ENCODE measurements at regions not wholly inside any gene's neighbourhood (a gene's known extent, or its start where the extent isn't known, plus 50 kb on each side); places are given as distances from the start of the nearest gene placed in this dataset.

GRCh38 chr7:15086862-15087261 lies 184.3 kb upstream of the DGKB start:
- no peak for DNase-seq (ENCODE audit: low read depth, low spot score)
- Histone ChIP-seq H3K4me3 (ENCODE audit: low read depth, low read length) (no peak overlapping the region), H3K27ac (ENCODE audit: low read depth, low read length) (no peak overlapping the region), H3K27me3 (ENCODE audit: control insufficient read depth, insufficient read depth, low read length) (no peaks in the 10 kb centered on the region), H3K9me3 (ENCODE audit: control insufficient read depth, insufficient read depth, low read length) (peaks cover 5% of the 10 kb centered on the region; the same call in 1 of the 2 replicates)
- ChIA-PET POLR2A (no interaction called here), CTCF (no interaction called here)
- TF ChIP-seq CTCF (IDR thresholded peaks at IDR 0.05; ENCODE audit: low read depth, low read length), result no peak

- ChIA-PET POLR2A (no interaction called here), CTCF (no interaction called here)
- no peaks in the 10 kb centered on the region for H3K27me3 ChIP-seq (ENCODE audit: control insufficient read depth, insufficient read depth, low read length)
- no peak overlapping the region for H3K4me3 ChIP-seq (ENCODE audit: low read depth, low read length)
- DNase-seq (ENCODE audit: low read depth, low spot score), result no peak
- TF ChIP-seq CTCF (IDR thresholded peaks at IDR 0.05; ENCODE audit: low read depth, low read length), result no peak
- no peak overlapping the region for H3K27ac ChIP-seq (ENCODE audit: low read depth, low read length)
- H3K9me3 ChIP-seq (ENCODE audit: control insufficient read depth, insufficient read depth, low read length), result peaks cover 5% of the 10 kb centered on the region; the same call in 1 of the 2 replicates
Measured at GRCh38 chr7:15086131-15086611, 183.6 kb upstream of the DGKB start.

DNA sequence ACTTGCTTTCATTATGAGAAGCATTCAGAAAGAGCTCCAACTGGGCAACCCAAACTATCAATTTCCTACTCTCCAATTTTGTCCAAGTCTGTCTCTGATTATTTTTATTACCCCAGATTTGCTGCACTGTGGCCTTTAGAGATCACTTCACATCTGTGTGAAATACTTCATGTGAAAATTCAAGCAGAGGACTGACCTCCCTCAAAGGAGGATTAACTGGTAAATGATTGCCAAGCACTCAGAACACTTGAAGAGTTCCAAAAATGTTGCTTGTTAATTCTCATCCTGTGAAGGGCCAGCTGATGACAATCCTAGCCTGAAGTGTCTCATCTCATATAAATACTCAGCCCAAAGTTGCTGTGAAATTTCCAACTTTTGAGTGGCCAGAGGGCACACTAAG lies 182.8 kb upstream of the DGKB start:
- H3K27ac ChIP-seq (ENCODE audit: low read depth, low read length), result no peak overlapping the region
- H3K9me3 ChIP-seq (ENCODE audit: control insufficient read depth, insufficient read depth, low read length), result peaks cover 5% of the 10 kb centered on the region; the same call in 1 of the 2 replicates
- TF ChIP-seq CTCF (IDR thresholded peaks at IDR 0.05; ENCODE audit: low read depth, low read length), result no peak
- no peak for DNase-seq (ENCODE audit: low read depth, low spot score)
- CTCF ChIA-PET, result no interaction called here
- no peak overlapping the region for H3K4me3 ChIP-seq (ENCODE audit: low read depth, low read length)
- POLR2A ChIA-PET, result no interaction called here
- no peaks in the 10 kb centered on the region for H3K27me3 ChIP-seq (ENCODE audit: control insufficient read depth, insufficient read depth, low read length)

DNA sequence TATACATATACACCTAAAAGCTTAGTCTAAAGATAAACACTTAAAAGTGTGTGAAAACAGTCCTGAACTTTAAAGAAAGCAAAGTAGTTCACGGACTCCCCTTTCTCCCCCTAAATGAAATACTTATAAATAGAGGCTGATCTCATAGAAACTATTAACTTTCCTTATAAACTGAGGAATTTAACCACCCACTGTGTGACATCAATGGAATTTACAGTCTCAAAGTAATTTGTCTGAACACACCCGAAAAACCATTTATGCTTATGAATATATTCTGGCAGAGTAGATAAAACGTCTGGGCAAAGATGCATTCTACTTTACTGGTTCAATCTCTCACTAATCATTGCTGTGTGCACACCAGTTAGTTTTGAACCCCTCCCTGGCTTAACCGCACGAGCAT lies 181.8 kb upstream of the DGKB start:
- POLR2A ChIA-PET, result no interaction called here
- H3K4me3 ChIP-seq (ENCODE audit: low read depth, low read length), result no peak overlapping the region
- TF ChIP-seq CTCF (IDR thresholded peaks at IDR 0.05; ENCODE audit: low read depth, low read length), result no peak
- CTCF ChIA-PET, result no interaction called here
- H3K27ac ChIP-seq (ENCODE audit: low read depth, low read length), result no peak overlapping the region
- peaks cover 5% of the 10 kb centered on the region; the same call in 1 of the 2 replicates for H3K9me3 ChIP-seq (ENCODE audit: control insufficient read depth, insufficient read depth, low read length)
- H3K27me3 ChIP-seq (ENCODE audit: control insufficient read depth, insufficient read depth, low read length), result no peaks in the 10 kb centered on the region
- DNase-seq (ENCODE audit: low read depth, low spot score), result no peak

- TF ChIP-seq CTCF (IDR thresholded peaks at IDR 0.05; ENCODE audit: low read depth, low read length), result no peak
- no peak for DNase-seq (ENCODE audit: low read depth, low spot score)
- CTCF ChIA-PET, result interaction anchor here (0.6 to 0.7 kb wide), 2 partner anchors 165 to 362 kb away, joined by 3 read pairs; no protein-coding TSS in a partner anchor
- no peaks in the 10 kb centered on the region for H3K9me3 ChIP-seq (ENCODE audit: control insufficient read depth, insufficient read depth, low read length)
- POLR2A ChIA-PET, result no interaction called here
- no peak overlapping the region for H3K4me3 ChIP-seq (ENCODE audit: low read depth, low read length)
- H3K27me3 ChIP-seq (ENCODE audit: control insufficient read depth, insufficient read depth, low read length), result no peaks in the 10 kb centered on the region
- H3K27ac ChIP-seq (ENCODE audit: low read depth, low read length), result no peak overlapping the region
Measured at GRCh38 chr7:15081891-15082290, 179.3 kb upstream of the DGKB start.
